NCI-H2081 (cell line): ENCODE measurements at regions not wholly inside any gene's neighbourhood (a gene's known extent, or its start where the extent isn't known, plus 50 kb on each side); places are given as distances from the start of the nearest gene placed in this dataset.

Experiments used
- DNase-seq, 2 experiments: peaks; one replicate each; lab custom pipeline; 2025; lab: John Stamatoyannopoulos, UW

- no peak for DNase-seq
Observed at GRCh38 chr7:108697254-108697653, 127.6 kb downstream of the DNAJB9 start.

DNA sequence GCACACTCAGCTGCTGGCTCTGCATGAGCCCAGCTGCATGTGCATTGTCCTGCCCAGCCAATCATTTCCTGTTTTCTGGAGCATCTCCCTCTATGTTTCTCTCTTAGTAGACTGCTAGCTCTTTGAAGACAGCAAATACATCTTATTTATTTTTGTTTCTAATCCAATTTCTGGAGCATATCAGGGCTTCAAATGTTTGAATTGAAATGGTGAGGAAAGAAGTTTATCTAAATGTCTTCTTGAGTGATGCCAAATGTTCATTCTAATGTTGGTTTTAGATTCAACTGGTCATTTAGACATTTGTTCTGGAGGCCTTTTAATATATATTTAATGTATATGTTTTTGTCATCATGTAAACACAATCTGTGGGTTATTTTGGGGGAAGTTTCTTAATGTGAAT lies 141.9 kb downstream of the DNAJB9 start:
- DNase-seq: no peak

DNA sequence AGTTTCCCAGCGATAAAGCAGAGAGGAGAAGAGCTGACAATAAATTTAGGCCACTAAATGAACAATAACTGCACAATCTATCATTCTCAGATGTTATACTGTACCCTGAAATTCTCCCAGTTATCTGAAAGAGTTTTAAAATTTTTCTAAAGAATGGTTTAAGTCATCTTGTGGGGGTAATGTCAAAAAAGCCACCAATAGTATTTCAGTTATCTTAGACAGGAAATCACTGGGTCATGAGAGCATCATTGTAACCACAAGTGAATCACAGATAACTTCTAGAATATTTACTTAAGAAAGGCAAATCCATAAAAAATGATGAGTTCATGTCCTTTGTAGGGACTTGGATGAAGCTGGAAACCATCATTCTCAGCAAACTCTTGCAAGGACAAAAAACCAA lies 147.1 kb downstream of the DNAJB9 start:
- DNase-seq: no peak

DNA sequence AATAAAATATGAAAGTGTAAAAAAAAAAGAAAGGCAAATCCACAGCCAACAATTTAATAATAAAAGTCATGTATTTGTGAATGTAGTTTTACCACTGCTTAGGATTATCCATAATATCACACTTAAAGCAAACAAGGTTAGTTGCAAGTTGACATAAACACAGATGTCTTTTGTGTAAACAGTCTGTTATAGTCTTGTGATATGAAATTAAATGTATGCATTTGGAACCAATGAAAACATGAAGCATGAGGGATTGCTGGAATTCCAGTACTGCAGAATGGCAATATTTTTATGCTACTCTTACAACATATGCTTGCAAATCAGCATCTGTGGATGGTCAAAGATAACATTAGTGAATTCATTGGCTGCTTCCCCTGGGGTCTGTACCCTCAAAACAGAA lies 148.1 kb downstream of the DNAJB9 start:
- DNase-seq: no peak

GRCh38 chr7:108719631-108720030 lies 150.0 kb downstream of the DNAJB9 start:
- DNase-seq: no peak

GRCh38 chr7:108722561-108722960 lies 152.9 kb downstream of the DNAJB9 start:
- DNase-seq: no peak

DNA sequence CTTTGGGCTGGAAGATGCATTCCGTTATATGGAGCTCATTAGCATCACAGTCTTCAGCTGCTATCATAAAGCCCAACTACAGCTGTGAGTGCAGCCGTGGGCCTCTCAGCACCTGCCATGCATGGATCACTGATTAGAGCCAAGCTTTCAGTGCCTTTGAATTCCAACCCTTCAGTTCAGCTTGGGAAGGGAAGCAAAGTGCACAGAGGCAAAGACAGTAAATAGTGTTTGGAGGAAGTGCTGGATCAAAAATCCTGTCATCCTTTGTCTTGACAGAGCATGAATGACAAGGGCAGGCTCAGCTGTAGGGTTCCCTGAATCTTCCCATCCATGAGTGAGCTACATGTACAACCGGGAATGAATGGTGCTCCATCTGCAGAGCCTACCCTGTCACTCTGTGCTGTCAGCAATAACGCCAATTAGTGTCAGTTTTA lies 153.7 kb downstream of the DNAJB9 start:
- no peak for DNase-seq

- no peak for DNase-seq
Observed at GRCh38 chr7:108724251-108725100, 154.8 kb downstream of the DNAJB9 start.

- no peak for DNase-seq
Observed at GRCh38 chr7:108735814-108736213, 166.1 kb downstream of the DNAJB9 start.

DNA sequence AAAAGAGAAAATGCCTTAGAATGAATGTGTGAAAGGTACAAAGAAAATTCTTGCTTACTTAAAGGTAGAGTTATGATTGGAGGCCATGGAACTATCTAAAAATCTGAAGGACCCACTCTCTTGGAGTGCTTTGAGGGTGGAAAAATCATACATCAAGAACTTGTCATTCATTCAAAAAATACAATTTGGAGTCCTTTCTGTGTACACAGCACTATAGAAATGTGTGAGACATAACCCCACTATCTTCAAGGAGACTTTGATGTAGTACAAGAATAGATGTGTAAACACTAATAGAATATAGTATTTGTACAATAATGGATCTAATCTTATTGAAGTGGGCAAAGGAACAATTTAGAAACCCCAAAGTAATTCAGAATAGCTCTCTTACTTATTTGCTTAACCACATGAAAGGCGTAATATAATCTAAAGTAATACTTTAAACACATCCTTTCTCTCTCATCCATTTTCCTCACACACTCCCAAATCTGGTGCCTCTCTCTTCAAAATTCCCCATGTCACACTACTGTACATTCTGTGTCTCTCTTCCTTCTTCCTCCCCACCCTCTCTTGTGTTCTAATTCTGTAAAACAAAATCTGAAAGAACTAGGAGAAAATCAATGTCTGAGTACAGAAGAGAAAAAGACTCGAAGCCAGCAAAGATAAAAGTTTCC lies 166.7 kb downstream of the DNAJB9 start:
- no peak for DNase-seq

DNA sequence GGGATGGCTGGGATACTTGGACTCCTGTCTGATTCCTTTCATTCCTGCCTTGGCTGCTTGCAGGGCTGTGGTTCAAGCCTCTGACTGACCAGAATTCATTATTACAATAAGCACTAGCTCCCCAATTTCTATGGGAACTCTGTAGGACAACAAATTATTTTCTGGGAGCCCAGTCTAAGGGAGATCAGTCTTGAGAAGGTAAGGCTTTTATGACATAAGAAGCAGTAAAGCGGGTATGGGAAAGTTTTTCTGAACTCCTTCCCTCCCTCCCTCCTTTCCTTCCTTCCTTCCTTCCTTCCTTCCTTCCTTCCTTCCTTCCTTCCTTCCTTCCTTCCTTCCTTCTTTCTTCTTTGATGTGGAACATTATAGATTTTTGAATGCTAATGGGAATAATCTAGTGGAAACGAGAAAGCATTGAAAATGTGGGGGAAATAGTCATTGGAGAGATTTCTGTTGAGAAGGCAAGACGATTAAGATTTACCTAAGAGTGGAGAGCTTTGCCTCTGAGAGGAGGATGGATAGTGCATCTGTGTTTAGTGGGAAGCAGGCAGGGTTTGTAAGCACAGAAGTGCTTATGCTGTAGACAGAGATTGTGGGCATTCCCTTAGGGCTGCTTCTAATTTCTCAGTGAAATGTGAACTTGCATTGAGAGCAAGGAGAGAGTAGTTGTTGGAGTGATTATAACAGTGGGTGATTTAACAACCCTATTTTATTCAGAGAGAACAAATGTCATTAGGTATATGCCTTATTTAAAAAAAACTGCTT lies 201.5 kb downstream of the DNAJB9 start:
- DNase-seq: no peak

DNA sequence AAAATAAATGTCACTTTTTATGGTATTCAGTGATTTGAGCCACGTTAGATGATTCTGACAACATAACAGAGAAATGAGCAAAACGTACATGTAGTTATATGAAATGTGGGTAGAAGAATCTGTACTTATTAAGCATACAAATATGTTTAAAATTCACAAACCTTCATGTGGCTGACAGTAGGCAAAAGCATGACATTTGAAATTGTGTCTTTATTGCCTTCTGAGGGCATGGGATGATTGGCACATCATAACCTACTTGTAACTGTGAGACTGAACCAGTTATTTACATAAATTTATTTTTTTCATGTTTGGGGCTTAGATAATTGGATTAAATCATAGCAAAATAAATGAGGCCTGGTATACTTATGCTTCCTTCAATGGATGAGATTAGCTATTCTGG lies 202.2 kb downstream of the DNAJB9 start:
- DNase-seq: no peak

DNA sequence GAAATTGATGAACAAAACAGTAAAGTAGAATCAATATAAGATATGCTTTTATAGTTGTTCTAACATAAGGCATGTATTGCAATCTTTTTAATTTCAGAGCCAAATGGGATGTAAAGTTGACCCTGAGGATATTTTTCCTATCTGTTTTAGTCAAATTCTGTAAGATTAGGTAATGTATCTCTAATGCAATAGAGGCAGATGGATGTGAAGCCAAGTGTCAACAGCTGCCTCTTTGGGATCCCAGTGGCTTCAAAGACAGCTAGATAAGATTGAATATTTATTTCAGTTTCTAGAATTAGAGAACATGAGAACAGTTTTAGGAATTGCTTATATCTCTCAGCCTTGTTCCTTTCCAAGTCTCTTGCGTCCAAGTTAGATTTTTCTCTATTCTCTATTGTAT lies 208.3 kb downstream of the DNAJB9 start:
- no peak for DNase-seq

- no peak for DNase-seq
Observed at GRCh38 chr7:108789451-108789850, 219.8 kb downstream of the DNAJB9 start.

- no peak for DNase-seq
Observed at GRCh38 chr7:108794466-108794865, 224.8 kb downstream of the DNAJB9 start.

DNA sequence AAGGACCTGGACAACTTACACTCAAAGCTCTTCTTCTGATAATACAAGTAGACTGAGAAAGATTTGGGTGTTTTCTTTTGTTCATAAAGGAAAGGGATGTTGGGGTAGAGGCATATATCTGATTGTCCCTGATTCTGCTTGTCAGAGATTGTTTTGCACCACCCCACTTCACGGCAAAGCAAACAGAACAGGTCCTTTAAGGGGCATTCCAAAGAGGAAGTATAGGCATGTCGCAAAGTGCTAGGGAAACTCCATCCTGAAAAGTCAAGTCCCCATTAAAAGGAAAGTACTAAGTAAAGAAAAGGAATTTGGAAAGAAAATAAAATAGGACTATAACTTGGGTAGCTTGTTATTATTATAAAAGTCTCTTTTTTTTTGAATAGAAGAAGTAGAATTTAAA lies 233.0 kb downstream of the DNAJB9 start:
- DNase-seq: no peak

- DNase-seq: peak; percentile 6 to 55
Observed at GRCh38 chr7:108805808-108806397, 236.2 kb downstream of the DNAJB9 start.

DNA sequence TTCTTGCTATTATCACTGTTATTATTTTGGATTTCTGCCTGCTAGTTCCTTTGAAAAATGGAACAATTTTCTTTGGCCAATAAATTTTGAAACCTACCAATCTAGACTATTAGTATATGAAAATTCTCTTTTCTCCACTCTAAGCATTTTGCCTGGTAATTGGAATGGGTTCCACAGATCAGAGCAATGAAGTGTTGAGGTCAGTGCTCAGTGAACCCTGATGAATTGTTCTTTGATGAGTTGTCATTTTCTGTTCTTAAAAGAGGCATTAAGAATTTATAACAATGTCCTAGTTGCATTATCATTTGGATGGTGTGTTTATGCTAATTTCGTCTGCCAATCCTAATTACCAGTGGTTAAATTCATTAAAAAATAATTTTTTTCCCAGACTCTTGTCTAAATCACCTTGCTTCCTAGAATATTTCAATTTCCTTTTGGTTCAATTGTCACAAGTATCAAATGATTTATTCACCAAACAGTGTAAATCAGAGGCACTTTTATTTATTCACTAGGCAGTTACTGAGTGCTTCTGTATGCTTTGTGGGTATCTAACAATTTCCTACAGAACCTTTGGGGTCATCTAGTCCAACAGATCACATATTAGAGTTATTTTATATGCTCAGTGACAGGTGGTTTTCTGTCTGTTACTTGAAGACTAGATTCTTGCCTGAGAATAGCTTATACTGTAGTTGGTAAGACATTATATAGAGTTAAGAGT lies 239.0 kb downstream of the DNAJB9 start:
- no peak for DNase-seq

DNA sequence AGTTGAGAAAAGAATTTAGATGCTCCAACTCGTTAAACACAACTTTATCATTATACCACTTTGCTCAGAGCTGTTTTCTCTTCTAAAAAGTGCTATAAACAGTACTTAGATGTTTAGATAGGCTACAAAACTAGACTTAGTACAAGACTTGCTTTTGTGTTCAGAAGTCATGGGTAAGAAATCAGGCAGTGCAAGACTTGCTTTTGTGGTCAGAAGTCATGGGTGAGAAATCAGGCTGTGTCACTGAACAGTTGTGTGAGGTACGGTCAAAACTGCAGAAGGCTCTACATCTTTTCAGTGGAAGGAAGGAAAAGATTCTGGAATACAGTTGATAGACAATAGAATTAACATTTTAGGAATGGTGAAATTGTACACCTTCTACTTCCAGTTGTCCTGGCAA lies 239.7 kb downstream of the DNAJB9 start:
- DNase-seq: no peak

- DNase-seq: no peak
Observed at GRCh38 chr7:108810756-108811385, 241.2 kb downstream of the DNAJB9 start.
